CD4-positive, alpha-beta T cell (primary cell): ENCODE measurements at regions not wholly inside any gene's neighbourhood (a gene's known extent, or its start where the extent isn't known, plus 50 kb on each side); places are given as distances from the start of the nearest gene placed in this dataset.

Source experiments
- ATAC-seq: fragments of 200-7000 bp; cut with Tn5 transposase; one replicate; pipeline ENCODE4 v1.10.0; 2022; ENCODE audit warnings: mild to moderate bottlenecking; ENCODE audit not compliant: poor library complexity
- CTCF ChIA-PET: fragments of 350-600 bp; sonication (Branson Sonifier 250); formaldehyde crosslinking; loops from one replicate; lab custom pipeline; 2021; ENCODE audit warnings: antibody characterized with exemption, inconsistent platforms; lab: Charles Lee
- POLR2A ChIA-PET: fragments of 350-600 bp; sonication (Branson Sonifier 250); formaldehyde crosslinking; loops from one replicate; lab custom pipeline; 2021; ENCODE audit warnings: antibody characterized with exemption, inconsistent platforms; lab: Charles Lee
- DNase-seq, 14 experiments: peaks; one replicate each; pipeline ENCODE4 v3.0.0-alpha.2; 2013 to 2020; ENCODE audit warnings: mixed read lengths in 2 of 14
- H3K27ac ChIP-seq, 2 donors: one replicate each; pipeline versions ENCODE4 v1.5.1 to v1.7.0; 2013; ENCODE audit warnings: low read length in 2 of 2, low read depth in 1 of 2, mild to moderate bottlenecking in 1 of 2
- H3K27me3 ChIP-seq, 2 experiments: 1 replicate in 1 of 2; 2 replicates in 1 of 2; pipeline versions ENCODE4 v1.6.1 to v1.7.0; 2013; ENCODE audit warnings: low read length in 2 of 2, control low read depth in 1 of 2, mild to moderate bottlenecking in 1 of 2, moderate library complexity in 1 of 2; ENCODE audit not compliant: insufficient read depth in 2 of 2, control insufficient read depth in 1 of 2
- H3K36me3 ChIP-seq: one replicate; pipeline ENCODE4 v1.6.1; 2013; ENCODE audit warnings: low read length, control low read depth; ENCODE audit not compliant: insufficient read depth
- H3K4me1 ChIP-seq: one replicate; pipeline ENCODE4 v1.6.1; 2013; ENCODE audit warnings: low read length, control low read depth; ENCODE audit not compliant: insufficient read depth
- H3K4me3 ChIP-seq: one replicate; pipeline ENCODE4 v1.5.1; 2013; ENCODE audit warnings: mild to moderate bottlenecking, low read length, moderate library complexity
- H3K9me3 ChIP-seq, 2 experiments: 1 replicate in 1 of 2; 2 replicates in 1 of 2; pipeline versions ENCODE4 v1.6.1 to v1.7.0; 2013; ENCODE audit warnings: low read length in 2 of 2, mild to moderate bottlenecking in 2 of 2, control low read depth in 1 of 2, moderate library complexity in 1 of 2; ENCODE audit not compliant: control insufficient read depth in 1 of 2, insufficient read depth in 1 of 2
- H3K27ac Mint-ChIP-seq: one replicate; pipeline ENCODE4 v1.8.0; 2020; ENCODE audit warnings: mixed read lengths
- H3K27me3 Mint-ChIP-seq: one replicate; pipeline ENCODE4 v1.8.0; 2021; ENCODE audit warnings: mixed read lengths
- H3K36me3 Mint-ChIP-seq: one replicate; pipeline ENCODE4 v1.8.0; 2021; ENCODE audit warnings: low read depth, mixed read lengths
- H3K4me1 Mint-ChIP-seq: one replicate; pipeline ENCODE4 v1.8.0; 2021; ENCODE audit warnings: low read depth, mixed read lengths
- H3K4me3 Mint-ChIP-seq: one replicate; pipeline ENCODE4 v1.8.0; 2020; ENCODE audit warnings: mild to moderate bottlenecking, mixed read lengths
- H3K9me3 Mint-ChIP-seq: one replicate; pipeline ENCODE4 v1.8.0; 2020; ENCODE audit warnings: mixed read lengths
- CTCF ChIP-seq: fragments of 200-600 bp; IDR thresholded peaks from one replicate; pipeline ENCODE4 v1.8.0; 2022; ENCODE audit warnings: antibody characterized with exemption, mild to moderate bottlenecking
- intact Hi-C, 2 experiments: fragments of 100-400 bp; cut with DNase I in 1 of 2; cut with micrococcal nuclease in 1 of 2; formaldehyde crosslinking; loops; one replicate each; pipeline versions ENCODE4 v1.15.1 to v1.9.0; 2023 to 2025; cut with DNase I, micrococcal nuclease

- H3K27ac Mint-ChIP-seq, result no peak overlapping the region
- CTCF ChIA-PET, result no interaction called here
These were observed 200.0 kb downstream of the AJAP1 start for GRCh38 chr1:4854367-4854766.

DNA sequence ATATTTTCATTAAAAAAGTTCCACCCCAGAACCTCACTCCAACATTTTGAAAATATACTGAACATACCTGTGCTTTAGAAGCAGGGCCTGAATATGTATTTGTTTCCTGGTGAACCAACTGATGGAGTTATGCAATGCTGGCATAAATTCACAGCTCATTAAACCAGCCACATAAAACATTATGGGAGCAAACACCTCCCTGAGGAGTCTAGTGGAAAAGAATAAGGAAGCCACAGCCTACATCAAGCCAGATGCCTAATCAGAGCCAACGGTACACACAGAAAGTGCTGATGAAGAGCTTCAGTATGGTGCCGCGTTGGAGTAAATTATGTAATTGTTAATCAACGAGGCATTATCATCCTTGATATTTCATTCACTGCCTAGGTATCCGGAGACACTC is 199.5 kb downstream of the AJAP1 start:
- CTCF ChIA-PET, result no interaction called here
- H3K4me3 Mint-ChIP-seq, result no peak overlapping the region
- H3K4me3 ChIP-seq, result no peak overlapping the region
- no peaks in the 10 kb centered on the region for H3K4me1 ChIP-seq
- intact Hi-C loops, result no loop called here
- POLR2A ChIA-PET, result no interaction called here
- no peaks in the 10 kb centered on the region for H3K9me3 Mint-ChIP-seq
- H3K27ac ChIP-seq, result no peak overlapping the region
- H3K27me3 Mint-ChIP-seq, result peaks cover 3% of the 10 kb centered on the region
- H3K4me1 Mint-ChIP-seq, result no peaks in the 10 kb centered on the region
- no peaks in the 10 kb centered on the region for H3K36me3 ChIP-seq
- no peaks in the 10 kb centered on the region for H3K27me3 ChIP-seq
- no peak for ATAC-seq
- no peak overlapping the region for H3K27ac Mint-ChIP-seq
- no peak for TF ChIP-seq CTCF
- no peaks in the 10 kb centered on the region for H3K36me3 Mint-ChIP-seq
- H3K9me3 ChIP-seq, result peaks cover 0 to 5% of the 10 kb centered on the region in 2 experiments
- DNase-seq, result no peak

More at GRCh38 chr1:4854367-4854766, 200.0 kb downstream of the AJAP1 start:
- DNase-seq, result no peak
- Histone ChIP-seq H3K4me3 (no peak overlapping the region), H3K36me3 (no peaks in the 10 kb centered on the region), H3K9me3 (peaks cover 0 to 5% of the 10 kb centered on the region in 2 experiments), H3K4me1 (no peaks in the 10 kb centered on the region), H3K27ac (no peak overlapping the region), H3K27me3 (no peaks in the 10 kb centered on the region)
- H3K36me3 Mint-ChIP-seq, result no peaks in the 10 kb centered on the region
- no peaks in the 10 kb centered on the region for H3K4me1 Mint-ChIP-seq
- H3K27me3 Mint-ChIP-seq, result no peaks in the 10 kb centered on the region
- H3K9me3 Mint-ChIP-seq, result no peaks in the 10 kb centered on the region
- POLR2A ChIA-PET, result no interaction called here
- intact Hi-C loops, result no loop called here
- no peak for ATAC-seq
- H3K4me3 Mint-ChIP-seq, result no peak overlapping the region
- no peak for TF ChIP-seq CTCF

DNA sequence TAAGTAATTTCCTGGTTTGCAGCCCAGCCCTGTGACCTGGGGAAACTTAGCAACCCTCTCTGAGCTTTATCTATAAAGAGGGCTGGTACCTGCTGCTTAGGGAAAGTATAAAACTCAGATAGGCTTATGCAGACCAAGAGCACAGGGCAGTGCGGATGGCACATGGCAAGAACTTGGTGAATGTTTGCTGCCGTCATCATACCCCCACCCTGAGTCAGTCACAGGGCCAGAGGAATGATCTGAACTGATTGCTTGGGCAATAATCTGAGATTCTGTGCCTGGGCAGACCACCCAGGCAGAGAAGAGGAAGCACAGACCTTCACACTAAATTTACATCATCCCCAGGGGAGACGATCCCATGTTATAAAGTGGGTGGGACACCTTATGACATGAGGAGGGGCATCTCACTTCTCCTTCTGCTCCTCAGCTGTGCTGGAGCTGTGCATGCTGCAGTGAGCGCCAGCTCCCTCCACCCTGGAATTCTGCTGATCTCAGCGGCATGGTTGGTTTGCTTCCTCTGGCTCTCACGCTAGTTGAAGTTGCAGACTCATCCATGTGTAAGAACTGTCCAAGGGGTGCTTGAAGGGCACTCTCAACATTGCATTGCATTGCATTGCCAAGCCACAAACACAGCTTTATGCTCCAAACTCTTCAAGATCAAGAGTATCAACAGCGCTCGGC is 197.1 kb downstream of the AJAP1 start:
- Histone ChIP-seq H3K4me3 (no peak overlapping the region), H3K9me3 (peaks cover 0 to 5% of the 10 kb centered on the region in 2 experiments), H3K36me3 (no peaks in the 10 kb centered on the region), H3K27ac (no peak overlapping the region), H3K27me3 (no peaks in the 10 kb centered on the region), H3K4me1 (no peaks in the 10 kb centered on the region)
- H3K27me3 Mint-ChIP-seq, result peaks cover 8% of the 10 kb centered on the region
- ATAC-seq (no peak), DNase-seq (no peak)
- ChIA-PET POLR2A (no interaction called here), CTCF (interaction anchor here (0.8 kb wide), 1 partner anchor 9 kb away, joined by 3 read pairs; no protein-coding TSS in a partner anchor)
- no peaks in the 10 kb centered on the region for H3K9me3 Mint-ChIP-seq
- no peak overlapping the region for H3K4me3 Mint-ChIP-seq
- intact Hi-C loops, result no loop called here
- no peak for TF ChIP-seq CTCF
- H3K27ac Mint-ChIP-seq, result no peak overlapping the region
- H3K4me1 Mint-ChIP-seq, result no peaks in the 10 kb centered on the region
- H3K36me3 Mint-ChIP-seq, result no peaks in the 10 kb centered on the region
